Central memory CD8-positive, alpha-beta T cell (primary cell): ENCODE measurements at regions not wholly inside any gene's neighbourhood (a gene's known extent, or its start where the extent isn't known, plus 50 kb on each side); places are given as distances from the start of the nearest gene placed in this dataset.
"Not testable (repeated sequence)": the region's sequence is repeated elsewhere in the genome, so short reads cannot be mapped to it uniquely, and the experiment has no call there.

ENCODE experiments used
- ATAC-seq: fragments of 150-1000 bp; cut with Tn5 transposase; replicated peaks from 2 replicates; pipeline ENCODE4 v1.10.0; 2022; ENCODE audit warnings: mild to moderate bottlenecking, moderate FRiP score, moderate number of reproducible peaks; ENCODE audit not compliant: poor library complexity, severe bottlenecking; ENCODE audit errors: extremely low read depth
- DNase-seq, 2 donors: peaks; one replicate each; pipeline ENCODE4 v3.0.0; 2021; ENCODE audit warnings: low spot score in 2 of 2
- H3K27ac Mint-ChIP-seq: one replicate; pipeline ENCODE4 v1.8.0; 2022; ENCODE audit warnings: low read depth, mild to moderate bottlenecking, moderate library complexity, mixed read lengths
- H3K27me3 Mint-ChIP-seq: one replicate; pipeline ENCODE4 v1.8.0; 2022; ENCODE audit warnings: mixed read lengths
- H3K36me3 Mint-ChIP-seq: one replicate; pipeline ENCODE4 v1.8.0; 2022; ENCODE audit warnings: mild to moderate bottlenecking, moderate library complexity, mixed read lengths; ENCODE audit not compliant: insufficient read depth
- H3K4me1 Mint-ChIP-seq: one replicate; pipeline ENCODE4 v1.8.0; 2022; ENCODE audit warnings: mixed read lengths
- H3K4me3 Mint-ChIP-seq: one replicate; pipeline ENCODE4 v1.8.0; 2022; ENCODE audit warnings: mild to moderate bottlenecking, moderate library complexity, mixed read lengths
- H3K9me3 Mint-ChIP-seq: one replicate; pipeline ENCODE4 v1.8.0; 2022; ENCODE audit warnings: mixed read lengths

DNA sequence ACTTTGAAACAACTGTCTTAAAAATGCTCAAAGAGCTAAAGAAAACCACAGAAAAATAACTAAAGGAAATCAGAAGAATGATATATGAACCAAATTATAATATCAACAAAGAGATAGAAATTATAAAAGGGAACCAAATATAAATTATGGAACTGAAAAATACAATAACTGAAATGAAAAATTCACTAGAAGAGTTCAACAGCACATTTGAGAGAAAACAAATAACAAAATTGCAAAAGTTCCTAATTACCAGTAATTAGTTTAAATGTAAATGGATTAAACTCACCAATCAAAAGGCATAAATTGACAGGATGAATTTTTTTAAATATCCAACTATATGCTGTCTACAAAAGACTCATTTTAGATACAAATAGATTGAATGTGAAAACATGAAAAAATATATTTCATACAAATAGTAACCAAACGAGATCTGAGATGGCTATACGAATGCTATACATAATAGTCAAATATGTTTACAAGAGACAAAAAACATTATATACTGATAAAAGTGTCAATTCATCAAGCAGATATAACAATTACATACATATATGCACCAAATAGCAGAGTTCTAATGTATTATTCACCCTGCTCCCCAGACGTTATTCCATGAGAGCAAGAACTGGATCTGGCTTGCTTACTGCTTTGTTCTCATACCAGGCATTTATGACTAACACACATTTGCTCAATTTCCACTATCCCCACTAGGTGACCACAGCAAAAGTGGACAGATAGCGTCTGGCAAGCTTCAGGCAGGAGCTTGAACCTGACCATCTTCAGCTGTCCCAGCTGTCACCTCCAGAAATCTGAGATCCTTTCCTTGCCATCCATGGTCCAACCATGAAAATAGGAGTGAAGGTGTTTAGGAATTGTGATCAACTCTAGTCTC lies 72.4 kb upstream of the SIRPA start:
- ATAC-seq (no peak), DNase-seq (no peak)
- no peak overlapping the region for H3K4me3 Mint-ChIP-seq
- no peaks in the 10 kb centered on the region for H3K4me1 Mint-ChIP-seq
- H3K36me3 Mint-ChIP-seq = no peaks in the 10 kb centered on the region
- peaks cover 16% of the 10 kb centered on the region for H3K9me3 Mint-ChIP-seq
- peaks cover 77% of the 10 kb centered on the region for H3K27me3 Mint-ChIP-seq
- H3K27ac Mint-ChIP-seq = no peak overlapping the region

DNA sequence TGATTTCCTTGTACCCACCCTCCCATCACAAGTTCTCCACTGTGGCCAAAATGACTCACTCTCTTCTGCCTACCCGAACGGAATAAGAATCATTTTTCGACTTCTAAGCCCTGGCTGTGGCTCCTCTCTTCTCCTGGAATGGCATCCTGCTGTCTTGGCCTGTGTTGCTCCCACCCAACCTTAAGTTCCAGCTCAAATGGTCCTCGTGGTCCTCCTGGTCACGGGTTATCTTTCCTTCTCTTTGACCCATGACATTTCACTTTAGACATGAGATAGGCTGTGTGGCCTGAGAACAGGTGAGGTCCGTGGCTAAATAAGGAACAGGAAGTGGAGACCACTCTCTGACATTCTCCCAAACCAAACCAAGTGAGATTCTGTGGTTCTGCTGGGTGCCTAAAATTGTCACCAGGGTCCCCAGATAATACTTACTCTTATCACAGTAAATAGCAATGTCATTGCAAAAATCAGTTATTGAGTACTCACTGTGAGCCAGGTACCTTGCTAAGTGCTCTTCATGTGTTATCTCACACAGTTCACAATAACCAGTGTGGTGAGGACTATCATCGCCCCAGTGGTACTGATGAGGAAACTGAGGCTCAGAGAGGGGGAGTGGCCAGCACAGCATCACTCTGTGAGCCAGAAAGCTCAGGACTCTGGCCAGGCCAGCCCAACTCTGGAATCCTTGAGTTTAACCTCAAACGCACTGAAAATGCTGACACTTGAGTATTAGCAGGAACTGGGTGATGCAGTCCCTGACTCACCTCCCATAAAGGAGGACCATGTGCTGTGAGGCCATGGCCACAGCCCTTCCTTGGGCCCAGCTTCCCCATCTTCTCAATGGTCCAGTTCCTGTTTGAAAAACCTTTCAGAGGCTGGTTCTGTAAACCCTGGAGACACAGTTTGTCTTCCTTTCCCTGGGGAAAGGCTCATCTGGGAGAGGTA lies 74.8 kb upstream of the SIRPA start:
- Mint-ChIP-seq H3K36me3 (no peaks in the 10 kb centered on the region), H3K27me3 (peaks cover 75% of the 10 kb centered on the region), H3K4me1 (no peaks in the 10 kb centered on the region), H3K9me3 (peaks cover 16% of the 10 kb centered on the region), H3K4me3 (no peak overlapping the region), H3K27ac (no peak overlapping the region)
- DNase-seq = no peak
- ATAC-seq = no peak

DNA sequence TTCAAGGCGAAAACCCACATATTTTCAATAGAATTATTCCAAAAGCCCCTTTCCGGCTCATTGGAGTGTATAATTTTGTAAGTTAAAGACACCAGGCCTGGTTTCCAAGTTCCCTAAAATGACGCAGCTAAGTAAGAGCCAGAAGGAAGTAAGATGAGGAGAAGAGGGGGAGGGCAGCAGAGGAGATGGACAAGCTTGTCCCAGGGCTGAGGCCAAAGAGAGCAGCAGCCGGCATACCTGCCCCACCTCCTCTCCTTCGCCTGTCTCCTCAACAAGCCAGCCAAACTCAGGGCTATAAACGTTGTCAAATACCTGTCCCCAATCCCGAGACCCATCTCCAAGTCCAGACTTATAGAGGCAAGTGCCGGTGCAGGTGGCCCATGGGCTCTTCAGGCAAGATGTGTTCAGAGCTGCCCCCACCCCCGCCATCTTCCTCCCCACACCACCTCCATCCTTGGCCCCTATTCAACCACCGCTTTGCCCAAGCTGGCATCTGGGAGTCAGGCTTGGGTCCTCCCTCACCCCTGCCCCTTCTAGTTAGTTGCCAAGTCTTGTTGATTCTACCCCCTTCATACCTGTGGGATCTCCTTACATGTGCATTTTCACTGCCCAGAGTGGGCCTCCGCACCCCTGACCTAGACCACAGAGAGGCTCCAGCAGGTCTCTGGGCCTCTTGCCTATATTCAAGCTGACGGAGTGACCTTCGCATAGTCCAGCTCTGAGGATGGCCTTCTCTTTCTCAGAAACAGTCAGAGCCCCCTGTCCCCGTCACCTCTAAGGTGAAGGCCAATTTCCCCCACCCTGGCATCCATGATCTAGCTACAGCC lies 75.7 kb upstream of the SIRPA start:
- no peak for ATAC-seq
- Mint-ChIP-seq H3K9me3 (peaks cover 16% of the 10 kb centered on the region), H3K36me3 (no peaks in the 10 kb centered on the region), H3K4me3 (no peak overlapping the region), H3K27me3 (peaks cover 79% of the 10 kb centered on the region), H3K4me1 (no peaks in the 10 kb centered on the region), H3K27ac (no peak overlapping the region)
- no peak for DNase-seq

- Mint-ChIP-seq H3K9me3 (peaks cover 10% of the 10 kb centered on the region), H3K36me3 (no peaks in the 10 kb centered on the region), H3K27me3 (peaks cover 79% of the 10 kb centered on the region), H3K27ac (no peak overlapping the region), H3K4me3 (no peak overlapping the region), H3K4me1 (no peaks in the 10 kb centered on the region)
- ATAC-seq (no peak), DNase-seq (no peak)
Measured at GRCh38 chr20:1818895-1819294, 76.3 kb upstream of the SIRPA start.

- Mint-ChIP-seq H3K4me3 (no peak overlapping the region), H3K4me1 (no peaks in the 10 kb centered on the region), H3K27me3 (peaks cover 79% of the 10 kb centered on the region), H3K9me3 (peaks cover 4% of the 10 kb centered on the region), H3K36me3 (no peaks in the 10 kb centered on the region), H3K27ac (no peak overlapping the region)
- no peak for ATAC-seq
- no peak for DNase-seq
Measured at GRCh38 chr20:1818247-1818840, 76.9 kb upstream of the SIRPA start.

DNA sequence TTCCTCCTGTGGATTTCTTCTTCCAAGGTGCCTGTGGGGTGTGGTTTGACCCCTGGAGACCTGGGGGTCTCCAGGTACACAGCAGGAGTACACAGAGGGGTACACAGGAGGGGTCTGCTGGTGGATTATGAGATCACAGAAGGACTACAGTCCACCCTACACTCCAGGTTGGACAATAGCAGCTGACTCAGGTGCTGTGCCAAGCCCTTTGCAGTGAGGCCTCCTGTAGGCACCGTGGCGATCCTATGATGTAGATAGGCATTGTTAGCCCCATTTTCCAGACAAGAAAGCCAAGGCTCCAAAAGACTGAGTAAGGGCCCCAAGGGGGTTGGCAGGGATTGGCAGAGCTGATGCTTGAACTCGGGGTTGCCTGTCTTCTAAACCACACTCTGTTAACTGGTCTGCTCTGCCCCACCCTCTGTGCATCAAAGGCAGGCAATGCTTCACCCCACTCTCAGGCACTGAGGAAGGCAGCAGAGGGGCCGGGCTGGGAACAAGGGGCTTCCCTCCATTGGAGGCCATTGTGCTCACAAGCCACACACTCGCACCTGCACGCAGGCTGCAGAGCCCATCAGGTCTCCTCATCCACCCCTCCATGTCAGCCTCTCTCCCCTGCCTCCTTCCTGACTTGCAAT lies 77.5 kb upstream of the SIRPA start:
- H3K36me3 Mint-ChIP-seq = no peaks in the 10 kb centered on the region
- H3K4me3 Mint-ChIP-seq = no peak overlapping the region
- no peak overlapping the region for H3K27ac Mint-ChIP-seq
- no peak for DNase-seq
- ATAC-seq = no peak
- H3K27me3 Mint-ChIP-seq = peaks cover 81% of the 10 kb centered on the region
- H3K9me3 Mint-ChIP-seq = no peaks in the 10 kb centered on the region
- no peaks in the 10 kb centered on the region for H3K4me1 Mint-ChIP-seq

GRCh38 chr20:1816384-1817381 lies 78.5 kb upstream of the SIRPA start:
- no peak overlapping the region for H3K27ac Mint-ChIP-seq
- H3K27me3 Mint-ChIP-seq = peaks cover 78% of the 10 kb centered on the region
- no peaks in the 10 kb centered on the region for H3K9me3 Mint-ChIP-seq
- no peaks in the 10 kb centered on the region for H3K36me3 Mint-ChIP-seq
- no peaks in the 10 kb centered on the region for H3K4me1 Mint-ChIP-seq
- no peak overlapping the region for H3K4me3 Mint-ChIP-seq
- no peak for ATAC-seq
- no peak for DNase-seq

DNA sequence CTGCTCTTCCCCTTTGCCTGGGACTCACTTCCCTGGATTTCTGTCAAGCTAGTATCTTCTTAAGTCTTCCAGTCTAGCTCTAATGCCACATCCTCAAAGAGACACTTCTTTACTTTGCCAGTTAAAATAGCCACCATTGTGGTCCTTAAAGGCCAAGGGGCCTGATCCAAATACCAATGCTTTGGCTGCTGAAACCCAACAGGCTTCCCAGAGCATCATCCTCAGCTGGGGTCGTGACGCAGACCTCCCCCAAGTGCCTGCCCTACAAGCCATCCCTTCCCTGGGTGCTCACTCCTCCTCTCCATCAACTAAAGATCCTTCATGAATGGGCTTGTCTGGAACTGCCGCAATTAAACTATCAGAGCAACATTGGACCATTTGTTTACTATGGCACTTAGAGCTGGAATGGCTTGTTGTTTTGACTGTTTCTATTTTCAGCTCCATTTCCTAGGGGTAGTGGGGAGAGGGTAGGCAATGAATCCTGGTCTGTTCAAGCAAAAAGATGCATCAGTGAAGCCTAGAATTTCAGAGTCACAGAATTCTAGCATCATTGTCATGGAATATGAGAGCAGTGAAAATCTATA lies 79.6 kb upstream of the SIRPA start:
- Mint-ChIP-seq H3K27ac (no peak overlapping the region), H3K9me3 (no peaks in the 10 kb centered on the region), H3K4me1 (no peaks in the 10 kb centered on the region), H3K36me3 (no peaks in the 10 kb centered on the region), H3K4me3 (no peak overlapping the region), H3K27me3 (peaks cover 78% of the 10 kb centered on the region)
- ATAC-seq (no peak), DNase-seq (no peak)

DNA sequence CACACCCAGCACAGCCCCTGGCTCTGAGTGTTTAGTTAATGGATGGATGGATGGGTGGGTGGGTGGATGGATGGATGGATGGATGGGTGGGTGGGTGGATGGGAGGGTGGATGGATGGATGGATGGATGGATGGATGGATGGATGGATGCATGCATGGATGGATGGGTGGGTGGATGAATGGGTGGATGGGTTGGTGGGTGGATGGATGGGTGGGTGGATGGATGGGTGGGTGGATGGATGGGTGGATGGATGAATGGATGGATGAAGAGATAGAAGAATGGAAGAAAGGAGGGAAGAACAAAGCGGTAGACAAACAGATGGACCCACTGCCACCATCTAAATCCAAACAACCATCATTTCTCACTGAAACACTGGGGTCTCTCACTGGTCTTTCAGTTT lies 80.3 kb upstream of the SIRPA start:
- ATAC-seq, H3K4me3 Mint-ChIP-seq, DNase-seq, H3K4me1 Mint-ChIP-seq, H3K27ac Mint-ChIP-seq, H3K9me3 Mint-ChIP-seq, H3K36me3 Mint-ChIP-seq: not testable (repeated sequence)
- H3K27me3 Mint-ChIP-seq = peaks cover 78% of the 10 kb centered on the region

DNA sequence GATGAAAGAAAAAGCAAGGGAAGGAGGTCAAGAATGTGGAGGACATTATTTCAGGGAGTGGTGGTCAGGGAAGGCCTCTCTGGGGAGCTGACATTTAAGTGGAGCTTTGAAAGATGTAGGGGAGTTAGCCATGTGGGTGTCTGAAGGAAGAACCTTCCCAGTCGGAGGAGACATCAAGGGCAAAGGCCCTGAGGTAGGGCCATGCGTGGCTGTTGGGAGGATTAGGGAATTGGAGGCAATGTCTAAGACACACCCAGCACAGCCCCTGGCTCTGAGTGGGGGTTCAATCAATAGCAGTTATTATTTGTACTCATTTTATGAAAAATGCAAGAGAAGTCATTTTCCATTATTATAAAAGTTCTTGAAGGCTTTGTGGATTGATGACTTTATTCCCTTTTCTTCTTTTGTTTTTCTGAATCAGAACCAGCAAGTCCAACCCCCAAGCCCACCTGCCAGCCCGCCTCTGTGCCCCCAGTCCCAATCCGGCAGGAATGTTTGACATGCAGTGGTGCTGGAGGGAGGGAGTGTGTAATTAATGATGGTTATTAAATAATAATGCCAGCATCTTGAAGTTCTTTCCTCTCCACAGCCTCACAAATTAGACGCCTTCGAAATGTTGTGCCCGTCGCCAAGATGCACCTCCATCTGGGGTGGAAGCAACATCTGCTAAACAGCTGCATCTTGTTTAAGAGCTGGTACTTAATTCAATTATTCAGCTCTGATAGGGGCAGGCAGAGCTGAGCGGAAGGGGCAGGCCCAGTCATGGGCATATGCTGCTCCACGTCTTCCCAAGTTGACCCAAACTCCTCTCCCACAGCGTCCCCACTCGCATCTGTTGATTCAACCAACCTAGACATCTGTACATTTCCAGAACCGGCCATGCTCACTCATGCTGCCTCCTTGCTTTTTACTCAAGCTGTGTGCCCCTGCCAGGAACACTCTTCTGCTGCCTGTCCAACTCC lies 81.3 kb upstream of the SIRPA start:
- no peak for DNase-seq
- Mint-ChIP-seq H3K27ac (no peak overlapping the region), H3K4me3 (no peak overlapping the region), H3K36me3 (no peaks in the 10 kb centered on the region), H3K27me3 (peaks cover 78% of the 10 kb centered on the region), H3K9me3 (no peaks in the 10 kb centered on the region), H3K4me1 (no peaks in the 10 kb centered on the region)
- ATAC-seq = no peak
